HCT116 (cell line): ENCODE measurements at regions not wholly inside any gene's neighbourhood (a gene's known extent, or its start where the extent isn't known, plus 50 kb on each side); places are given as distances from the start of the nearest gene placed in this dataset.

Experiments
- ATAC-seq: fragments of 200-7000 bp; cut with Tn5 transposase; 2 replicates; pipeline ENCODE4 v1.9.1; 2020; ENCODE audit warnings: mild to moderate bottlenecking, moderate library complexity
- BruUV-seq: library from RNA; stranded (reverse); fragments of 400-500 nt; replicated peaks from 2 replicates; lab custom pipeline; 2021; lab: Mats Ljungman, UMichigan
- CTCF ChIA-PET: fragments of 300-600 bp; sonication (Branson Sonifier 250); formaldehyde crosslinking; loops from one replicate; lab custom pipeline; 2021; ENCODE audit warnings: antibody characterized with exemption; lab: Charles Lee
- POLR2A ChIA-PET: fragments of 300-600, 350-600 bp; sonication (Branson Sonifier 250); formaldehyde crosslinking; loops from one replicate; lab custom pipeline; 2021; ENCODE audit warnings: antibody characterized with exemption; lab: Charles Lee
- RAD21 ChIA-PET, 2 experiments: fragments of 300-600 bp; sonication (Branson Sonifier 250); formaldehyde crosslinking; loops; one replicate each; lab custom pipeline; 2023; ENCODE audit warnings: low total read pairs in 2 of 2; ENCODE audit not compliant: uncharacterized antibody in 2 of 2, unreplicated experiment in 2 of 2, low non-redundant PET in 1 of 2; lab: Charles Lee
- DNase-seq: peaks from one replicate; pipeline ENCODE4 v3.0.0-alpha.2; 2010; ENCODE audit warnings: low read depth, low spot score
- H2AFZ ChIP-seq: fragments of 200-600 bp; shearing (Covaris generic), sonication (generic); 2 replicates; pipeline ENCODE4 v1.6.1; 2017; ENCODE audit warnings: low read depth, mixed run types, mixed read lengths, antibody characterized with exemption, low read length; ENCODE audit not compliant: poor library complexity, severe bottlenecking
- H3K27ac ChIP-seq: 2 replicates; pipeline ENCODE4 v1.5.1; 2012; ENCODE audit warnings: low read depth, low read length
- H3K27me3 ChIP-seq: fragments of 200-600 bp; sonication (generic); 2 replicates; pipeline ENCODE4 v1.6.1; 2016; ENCODE audit warnings: mixed run types, low read length, mixed read lengths; ENCODE audit not compliant: insufficient read depth
- H3K36me3 ChIP-seq, 2 experiments: fragments of 200-500 bp in 1 of 2; fragments of 200-600 bp in 1 of 2; sonication (Bioruptor generic) in 1 of 2; sonication (generic) in 1 of 2; 2 replicates each; pipeline versions ENCODE4 v1.5.1 to v1.6.1; 2014 to 2016; ENCODE audit warnings: low read length in 2 of 2, inconsistent platforms in 1 of 2, mixed read lengths in 1 of 2, mixed run types in 1 of 2; ENCODE audit not compliant: insufficient read depth in 2 of 2, control insufficient read depth in 1 of 2
- H3K4me1 ChIP-seq, 2 experiments: fragments of 200-600 bp in 1 of 2; sonication (generic) in 1 of 2; 2 replicates each; pipeline versions ENCODE4 v1.5.1 to v1.6.1; 2012 to 2017; ENCODE audit warnings: low read length in 2 of 2, inconsistent platforms in 1 of 2, mild to moderate bottlenecking in 1 of 2, mixed read lengths in 1 of 2, mixed run types in 1 of 2, moderate library complexity in 1 of 2; ENCODE audit not compliant: insufficient read depth in 2 of 2, control insufficient read depth in 1 of 2
- H3K4me2 ChIP-seq: fragments of 200-600 bp; sonication (generic); 2 replicates; pipeline ENCODE4 v1.6.1; 2017; ENCODE audit warnings: mixed run types, low read length, mixed read lengths
- H3K4me3 ChIP-seq, 2 experiments: fragments of 200-600 bp in 1 of 2; sonication (generic) in 1 of 2; replicated peaks in 1 of 2; 2 replicates each; pipeline ENCODE4 v1.5.1; 2011 to 2016; ENCODE audit warnings: low read length in 2 of 2, control low read depth in 1 of 2, low read depth in 1 of 2, mild to moderate bottlenecking in 1 of 2, mixed read lengths in 1 of 2, mixed run types in 1 of 2
- H3K79me2 ChIP-seq: fragments of 200-600 bp; sonication (generic); 2 replicates; pipeline ENCODE4 v1.6.1; 2017; ENCODE audit warnings: mild to moderate bottlenecking, mixed run types, low read length, moderate library complexity, mixed read lengths; ENCODE audit not compliant: insufficient read depth
- H3K9ac ChIP-seq: fragments of 200-600 bp; sonication (generic); 2 replicates; pipeline ENCODE4 v1.6.1; 2016; ENCODE audit warnings: low read length, mixed read lengths
- H3K9me2 ChIP-seq: fragments of 200-600 bp; sonication (generic), shearing (Covaris generic); 2 replicates; pipeline ENCODE4 v1.6.1; 2017; ENCODE audit warnings: mixed run types, mild to moderate bottlenecking, moderate library complexity; ENCODE audit not compliant: insufficient read depth
- H3K9me3 ChIP-seq, 2 experiments: fragments of 200-500 bp in 1 of 2; fragments of 200-600 bp in 1 of 2; sonication (Bioruptor generic) in 1 of 2; sonication (generic) in 1 of 2; 2 replicates each; pipeline ENCODE4 v1.6.1; 2014 to 2017; ENCODE audit warnings: low read length in 2 of 2, mixed read lengths in 2 of 2, inconsistent platforms in 1 of 2, low read depth in 1 of 2, mild to moderate bottlenecking in 1 of 2, mixed run types in 1 of 2, moderate library complexity in 1 of 2; ENCODE audit not compliant: control insufficient read depth in 1 of 2, insufficient read depth in 1 of 2
- H4K20me1 ChIP-seq: fragments of 200-600 bp; sonication (generic), shearing (Covaris generic); 2 replicates; pipeline ENCODE4 v1.6.1; 2017; ENCODE audit warnings: mixed run types, mild to moderate bottlenecking, moderate library complexity; ENCODE audit not compliant: insufficient read depth
- CTCF ChIP-seq, 3 experiments: fragments of 200-600 bp in 1 of 3; sonication (generic) in 1 of 3; IDR thresholded peaks in 2 of 3; conservative IDR thresholded peaks in 1 of 3; 2 replicates each; pipeline ENCODE4 v1.5.1; 2012 to 2017; ENCODE audit warnings: low read depth in 2 of 3, low read length in 2 of 3, antibody characterized with exemption in 1 of 3, borderline replicate concordance in 1 of 3, control low read depth in 1 of 3, mild to moderate bottlenecking in 1 of 3, mixed read lengths in 1 of 3, mixed run types in 1 of 3, moderate library complexity in 1 of 3; ENCODE audit not compliant: insufficient read depth in 1 of 3
- ELF1 ChIP-seq: IDR thresholded peaks from 2 replicates; pipeline ENCODE4 v1.6.1; 2012; ENCODE audit warnings: low read depth, borderline replicate concordance
- EZH2phosphoT487 ChIP-seq: fragments of 200-600 bp; IDR thresholded peaks from 2 replicates; pipeline ENCODE4 v1.6.1; 2018; ENCODE audit warnings: antibody characterized with exemption, borderline replicate concordance
- FOSL1 ChIP-seq: IDR thresholded peaks from 2 replicates; pipeline ENCODE4 v1.6.1; 2012; ENCODE audit warnings: low read depth
- JUND ChIP-seq: IDR thresholded peaks from 2 replicates; pipeline ENCODE4 v1.6.1; 2012
- MAX ChIP-seq: IDR thresholded peaks from 2 replicates; pipeline ENCODE4 v1.6.1; 2012
- POLR2A ChIP-seq: IDR thresholded peaks from 2 replicates; pipeline ENCODE4 v1.7.0; 2011; ENCODE audit warnings: borderline replicate concordance; ENCODE audit not compliant: insufficient read depth, insufficient read length; ENCODE audit errors: extremely low read depth
- POLR2AphosphoS5 ChIP-seq: IDR thresholded peaks from 2 replicates; pipeline ENCODE4 v1.6.1; 2011; ENCODE audit warnings: mild to moderate bottlenecking, low read depth, low read length, moderate library complexity
- RAD21 ChIP-seq: IDR thresholded peaks from 2 replicates; pipeline ENCODE4 v1.6.1; 2012; ENCODE audit warnings: low read depth, mild to moderate bottlenecking
- SIN3A ChIP-seq: IDR thresholded peaks from 2 replicates; pipeline ENCODE4 v1.6.1; 2012; ENCODE audit warnings: low read depth
- SP1 ChIP-seq: IDR thresholded peaks from 2 replicates; pipeline ENCODE4 v1.6.1; 2012; ENCODE audit warnings: low read depth
- SRF ChIP-seq: IDR thresholded peaks from 2 replicates; pipeline ENCODE4 v1.6.1; 2012; ENCODE audit warnings: low read depth
- TCF7L2 ChIP-seq: IDR thresholded peaks from 2 replicates; pipeline ENCODE4 v1.7.0; 2011; ENCODE audit warnings: borderline replicate concordance, inconsistent platforms; ENCODE audit not compliant: insufficient read depth, insufficient read length; ENCODE audit errors: extremely low read depth
- YY1 ChIP-seq: IDR thresholded peaks from 2 replicates; pipeline ENCODE4 v1.6.1; 2011; ENCODE audit warnings: low read length, low read depth, moderate library complexity, mild to moderate bottlenecking; ENCODE audit not compliant: insufficient replicate concordance; ENCODE audit errors: extremely low read depth
- ZFX ChIP-seq: fragments of 450-650 bp; IDR thresholded peaks from 2 replicates; pipeline ENCODE4 v1.6.1; 2017
- intact Hi-C: fragments of 100-400 bp; cut with micrococcal nuclease; formaldehyde crosslinking; loops from 2 replicates; pipeline ENCODE4 v1.10.0; 2022
- TF ChIP-seq, protein P1 (sequence below): IDR thresholded peaks from 2 replicates; pipeline ENCODE4 v1.6.1; 2011; ENCODE audit warnings: mild to moderate bottlenecking, low read length, moderate library complexity; ENCODE audit not compliant: insufficient replicate concordance; ENCODE audit errors: extremely low read depth
- TF ChIP-seq, protein P2 (sequence below): IDR thresholded peaks from 2 replicates; pipeline ENCODE4 v1.6.1; 2012
- TF ChIP-seq, protein P3 (sequence below): IDR thresholded peaks from 2 replicates; pipeline ENCODE4 v1.6.1; 2012; ENCODE audit warnings: low read depth

GRCh38 chr4:138567696-138568095 is 325.5 kb upstream of the SLC7A11 start:
- Histone ChIP-seq H3K79me2 (no peaks in the 10 kb centered on the region), H3K9me3 (no peaks in the 10 kb centered on the region), H3K9me2 (no peaks in the 10 kb centered on the region), H3K4me1 (no peaks in the 10 kb centered on the region), H3K4me2 (no peak overlapping the region), H3K4me3 (no peak overlapping the region), H4K20me1 (no peaks in the 10 kb centered on the region), H3K27me3 (no peaks in the 10 kb centered on the region), H2AFZ (no peak overlapping the region), H3K9ac (no peak overlapping the region), H3K36me3 (no peaks in the 10 kb centered on the region), H3K27ac (no peak overlapping the region)
- RAD21 ChIA-PET, result no interaction called here
- no peak for TF ChIP-seq SP1
- TF ChIP-seq MAX, result no peak
- no peak for TF ChIP-seq EZH2phosphoT487
- no peak for TF ChIP-seq ELF1
- TF ChIP-seq, protein P1, sequence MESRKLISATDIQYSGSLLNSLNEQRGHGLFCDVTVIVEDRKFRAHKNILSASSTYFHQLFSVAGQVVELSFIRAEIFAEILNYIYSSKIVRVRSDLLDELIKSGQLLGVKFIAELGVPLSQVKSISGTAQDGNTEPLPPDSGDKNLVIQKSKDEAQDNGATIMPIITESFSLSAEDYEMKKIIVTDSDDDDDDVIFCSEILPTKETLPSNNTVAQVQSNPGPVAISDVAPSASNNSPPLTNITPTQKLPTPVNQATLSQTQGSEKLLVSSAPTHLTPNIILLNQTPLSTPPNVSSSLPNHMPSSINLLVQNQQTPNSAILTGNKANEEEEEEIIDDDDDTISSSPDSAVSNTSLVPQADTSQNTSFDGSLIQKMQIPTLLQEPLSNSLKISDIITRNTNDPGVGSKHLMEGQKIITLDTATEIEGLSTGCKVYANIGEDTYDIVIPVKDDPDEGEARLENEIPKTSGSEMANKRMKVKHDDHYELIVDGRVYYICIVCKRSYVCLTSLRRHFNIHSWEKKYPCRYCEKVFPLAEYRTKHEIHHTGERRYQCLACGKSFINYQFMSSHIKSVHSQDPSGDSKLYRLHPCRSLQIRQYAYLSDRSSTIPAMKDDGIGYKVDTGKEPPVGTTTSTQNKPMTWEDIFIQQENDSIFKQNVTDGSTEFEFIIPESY, result no peak
- no peak for TF ChIP-seq RAD21
- TF ChIP-seq TCF7L2, result no peak
- no peak for TF ChIP-seq YY1
- TF ChIP-seq CTCF (IDR thresholded peaks at IDR 0.05 in 2 of 3, conservative IDR thresholded peaks at IDR 0.05 in 1 of 3; ENCODE audit: borderline replicate concordance in 1 of 3, insufficient read depth in 1 of 3, low read depth in 2 of 3, low read length in 2 of 3), result no peak
- TF ChIP-seq SRF, result no peak
- TF ChIP-seq, protein P2, sequence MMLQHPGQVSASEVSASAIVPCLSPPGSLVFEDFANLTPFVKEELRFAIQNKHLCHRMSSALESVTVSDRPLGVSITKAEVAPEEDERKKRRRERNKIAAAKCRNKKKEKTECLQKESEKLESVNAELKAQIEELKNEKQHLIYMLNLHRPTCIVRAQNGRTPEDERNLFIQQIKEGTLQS, result no peak
- TF ChIP-seq SIN3A, result no peak
- no peak for TF ChIP-seq POLR2A
- TF ChIP-seq JUND, result no peak
- TF ChIP-seq FOSL1, result no peak
- no peak for TF ChIP-seq POLR2AphosphoS5
- no peak for TF ChIP-seq ZFX
- TF ChIP-seq, protein P3, sequence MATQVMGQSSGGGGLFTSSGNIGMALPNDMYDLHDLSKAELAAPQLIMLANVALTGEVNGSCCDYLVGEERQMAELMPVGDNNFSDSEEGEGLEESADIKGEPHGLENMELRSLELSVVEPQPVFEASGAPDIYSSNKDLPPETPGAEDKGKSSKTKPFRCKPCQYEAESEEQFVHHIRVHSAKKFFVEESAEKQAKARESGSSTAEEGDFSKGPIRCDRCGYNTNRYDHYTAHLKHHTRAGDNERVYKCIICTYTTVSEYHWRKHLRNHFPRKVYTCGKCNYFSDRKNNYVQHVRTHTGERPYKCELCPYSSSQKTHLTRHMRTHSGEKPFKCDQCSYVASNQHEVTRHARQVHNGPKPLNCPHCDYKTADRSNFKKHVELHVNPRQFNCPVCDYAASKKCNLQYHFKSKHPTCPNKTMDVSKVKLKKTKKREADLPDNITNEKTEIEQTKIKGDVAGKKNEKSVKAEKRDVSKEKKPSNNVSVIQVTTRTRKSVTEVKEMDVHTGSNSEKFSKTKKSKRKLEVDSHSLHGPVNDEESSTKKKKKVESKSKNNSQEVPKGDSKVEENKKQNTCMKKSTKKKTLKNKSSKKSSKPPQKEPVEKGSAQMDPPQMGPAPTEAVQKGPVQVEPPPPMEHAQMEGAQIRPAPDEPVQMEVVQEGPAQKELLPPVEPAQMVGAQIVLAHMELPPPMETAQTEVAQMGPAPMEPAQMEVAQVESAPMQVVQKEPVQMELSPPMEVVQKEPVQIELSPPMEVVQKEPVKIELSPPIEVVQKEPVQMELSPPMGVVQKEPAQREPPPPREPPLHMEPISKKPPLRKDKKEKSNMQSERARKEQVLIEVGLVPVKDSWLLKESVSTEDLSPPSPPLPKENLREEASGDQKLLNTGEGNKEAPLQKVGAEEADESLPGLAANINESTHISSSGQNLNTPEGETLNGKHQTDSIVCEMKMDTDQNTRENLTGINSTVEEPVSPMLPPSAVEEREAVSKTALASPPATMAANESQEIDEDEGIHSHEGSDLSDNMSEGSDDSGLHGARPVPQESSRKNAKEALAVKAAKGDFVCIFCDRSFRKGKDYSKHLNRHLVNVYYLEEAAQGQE, result no peak
- no peak for DNase-seq
- intact Hi-C loops, result no loop called here
- POLR2A ChIA-PET, result no interaction called here
- CTCF ChIA-PET, result interaction anchor here (2.2 kb wide), 1 partner anchor 12 kb away, joined by 16 read pairs; no protein-coding TSS in a partner anchor
- ATAC-seq, result no peak
- no TSS peak for BruUV-seq
